Panc1 (cell line): ENCODE measurements at regions not wholly inside any gene's neighbourhood (a gene's known extent, or its start where the extent isn't known, plus 50 kb on each side); places are given as distances from the start of the nearest gene placed in this dataset.
A peak's percentile ranks its signal among the peaks of the same experiment; 100 is the strongest.

ENCODE experiments used
- ATAC-seq: fragments of 200-7000 bp; cut with Tn5 transposase; 2 replicates; pipeline ENCODE4 v1.9.1; 2020; ENCODE audit warnings: mild to moderate bottlenecking, moderate library complexity
- BruUV-seq: library from RNA; stranded (reverse); fragments of 400-500 nt; replicated peaks from 2 replicates; lab custom pipeline; 2021; lab: Mats Ljungman, UMichigan
- CTCF ChIA-PET: fragments of 300-600 bp; sonication (Branson Sonifier 250); formaldehyde crosslinking; loops from one replicate; lab custom pipeline; 2022; ENCODE audit warnings: antibody characterized with exemption; lab: Charles Lee
- POLR2A ChIA-PET: fragments of 300-600 bp; sonication (Branson Sonifier 250); formaldehyde crosslinking; loops from one replicate; lab custom pipeline; 2022; ENCODE audit warnings: antibody characterized with exemption; lab: Charles Lee
- DNase-seq: peaks from one replicate; pipeline ENCODE4 v3.0.0-alpha.2; 2010; ENCODE audit warnings: low read depth, low spot score
- H3K27ac ChIP-seq: 2 replicates; pipeline ENCODE4 v1.5.1; 2011; ENCODE audit warnings: mild to moderate bottlenecking, low read length, inconsistent platforms
- H3K27me3 ChIP-seq: fragments of 200-500 bp; sonication (Bioruptor generic); 2 replicates; pipeline ENCODE4 v1.6.0; 2014; ENCODE audit warnings: low read length, inconsistent platforms; ENCODE audit not compliant: control insufficient read depth, insufficient read depth
- H3K36me3 ChIP-seq: fragments of 200-500 bp; sonication (Bioruptor generic); 2 replicates; pipeline ENCODE4 v1.5.1; 2014; ENCODE audit warnings: inconsistent platforms, mild to moderate bottlenecking, low read length, moderate library complexity; ENCODE audit not compliant: control insufficient read depth, insufficient read depth
- H3K4me1 ChIP-seq: 2 replicates; pipeline ENCODE4 v1.5.1; 2011; ENCODE audit warnings: inconsistent platforms, mild to moderate bottlenecking, low read length, moderate library complexity; ENCODE audit not compliant: control insufficient read depth, insufficient read depth
- H3K4me3 ChIP-seq, 2 experiments: 2 replicates each; pipeline ENCODE4 v1.5.1; 2011 to 2012; ENCODE audit warnings: low read depth in 2 of 2, low read length in 2 of 2, mild to moderate bottlenecking in 2 of 2, inconsistent platforms in 1 of 2, moderate library complexity in 1 of 2
- H3K9me3 ChIP-seq: fragments of 200-500 bp; sonication (Bioruptor generic); 2 replicates; pipeline ENCODE4 v1.5.1; 2014; ENCODE audit warnings: low read depth, mild to moderate bottlenecking, inconsistent platforms, low read length, moderate library complexity; ENCODE audit not compliant: control insufficient read depth, insufficient read depth
- CTCF ChIP-seq: fragments of 450-650 bp; IDR thresholded peaks from 2 replicates; pipeline ENCODE4 v1.5.1; 2017; ENCODE audit warnings: mild to moderate bottlenecking
- POLR2AphosphoS5 ChIP-seq: IDR thresholded peaks from 2 replicates; pipeline ENCODE4 v1.6.1; 2012; ENCODE audit warnings: mild to moderate bottlenecking, low read depth, low read length, moderate library complexity
- REST ChIP-seq, 2 experiments: IDR thresholded peaks; 2 replicates each; pipeline ENCODE4 v1.6.1; 2011 to 2012; ENCODE audit warnings: low read depth in 2 of 2, control low read depth in 1 of 2, low read length in 1 of 2, mild to moderate bottlenecking in 1 of 2, moderate library complexity in 1 of 2; ENCODE audit not compliant: insufficient read depth in 1 of 2
- SIN3A ChIP-seq: IDR thresholded peaks from 2 replicates; pipeline ENCODE4 v1.6.1; 2012; ENCODE audit warnings: low read depth, mild to moderate bottlenecking, low read length, moderate library complexity, borderline replicate concordance; ENCODE audit not compliant: insufficient read depth
- TCF7L2 ChIP-seq: IDR thresholded peaks from 2 replicates; pipeline ENCODE4 v1.6.1; 2011; ENCODE audit warnings: mild to moderate bottlenecking, low read depth, low read length, inconsistent platforms
- in situ Hi-C: cut with HindIII; loops from 2 replicates; pipeline ENCODE4 v1.10.0; 2016; ENCODE audit warnings: low sequenced_read_pairs, low pct_unique_long_range_greater_than_20kb
- intact Hi-C: fragments of 100-400 bp; cut with micrococcal nuclease; formaldehyde crosslinking; loops from one replicate; pipeline ENCODE4 v1.10.0; 2022; ENCODE audit not compliant: unreplicated experiment

GRCh38 chr6:147787417-147787816 is 278.9 kb downstream of the SAMD5 start:
- Histone ChIP-seq H3K36me3 (no peaks in the 10 kb centered on the region), H3K27ac (no peak overlapping the region), H3K4me3 (no peak overlapping the region), H3K4me1 (no peaks in the 10 kb centered on the region), H3K27me3 (no peaks in the 10 kb centered on the region), H3K9me3 (no peaks in the 10 kb centered on the region)
- intact Hi-C loops = no loop called here
- POLR2A ChIA-PET = no interaction called here
- ATAC-seq = no peak
- CTCF ChIA-PET = no interaction called here
- BruUV-seq = no TSS peak
- DNase-seq = no peak
- in situ Hi-C loops = no loop called here
- no peak for TF ChIP-seq REST (IDR thresholded peaks at IDR 0.05; ENCODE audit: insufficient read depth in 1 of 2, low read depth in 2 of 2, low read length in 1 of 2)
- no peak for TF ChIP-seq SIN3A
- TF ChIP-seq CTCF = peak; percentile 18; the same call in 1 of the 2 replicates

- BruUV-seq = no TSS peak
- in situ Hi-C loops (no loop called here), intact Hi-C loops (no loop called here)
- no peak for DNase-seq
- ATAC-seq = no peak
- H3K4me1 ChIP-seq = no peaks in the 10 kb centered on the region
- H3K27me3 ChIP-seq = no peaks in the 10 kb centered on the region
- CTCF ChIA-PET = no interaction called here
- no peak for TF ChIP-seq TCF7L2
- no peak for TF ChIP-seq SIN3A
- TF ChIP-seq POLR2AphosphoS5 = no peak
- TF ChIP-seq CTCF = no peak
- no peak for TF ChIP-seq REST (IDR thresholded peaks at IDR 0.05; ENCODE audit: insufficient read depth in 1 of 2, low read depth in 2 of 2, low read length in 1 of 2)
- no peaks in the 10 kb centered on the region for H3K36me3 ChIP-seq
- no peaks in the 10 kb centered on the region for H3K9me3 ChIP-seq
- POLR2A ChIA-PET = no interaction called here
- H3K27ac ChIP-seq = no peak overlapping the region
- no peak overlapping the region for H3K4me3 ChIP-seq
Measured at GRCh38 chr6:147789430-147789947, 281.0 kb downstream of the SAMD5 start.
